Subcutaneous abdominal adipose tissue (tissue), 5 donors: ENCODE measurements at regions not wholly inside any gene's neighbourhood (a gene's known extent, or its start where the extent isn't known, plus 50 kb on each side); places are given as distances from the start of the nearest gene placed in this dataset.
"Not testable (repeated sequence)": the region's sequence is repeated elsewhere in the genome, so short reads cannot be mapped to it uniquely, and the experiment has no call there.

Source experiments
- H3K27ac ChIP-seq: one replicate; pipeline ENCODE4 v1.7.0; 2013; ENCODE audit warnings: low read depth, mild to moderate bottlenecking, inconsistent platforms, low read length, moderate library complexity
- H3K27me3 ChIP-seq, 5 donors: one replicate each; pipeline ENCODE4 v1.7.0; 2013; ENCODE audit warnings: low read length in 5 of 5, inconsistent platforms in 1 of 5; ENCODE audit not compliant: control insufficient read depth in 5 of 5, insufficient read depth in 4 of 5
- H3K36me3 ChIP-seq, 5 donors: one replicate each; pipeline ENCODE4 v1.7.0; 2013; ENCODE audit warnings: low read length in 5 of 5; ENCODE audit not compliant: control insufficient read depth in 5 of 5, insufficient read depth in 5 of 5
- H3K4me1 ChIP-seq, 5 donors: one replicate each; pipeline ENCODE4 v1.7.0; 2013; ENCODE audit warnings: low read length in 5 of 5, mild to moderate bottlenecking in 3 of 5, moderate library complexity in 1 of 5; ENCODE audit not compliant: control insufficient read depth in 5 of 5, insufficient read depth in 5 of 5
- H3K4me3 ChIP-seq, 5 donors: one replicate each; pipeline ENCODE4 v1.7.0; 2013; ENCODE audit warnings: low read length in 5 of 5, low read depth in 1 of 5
- H3K9ac ChIP-seq, 5 donors: one replicate each; pipeline ENCODE4 v1.7.0; 2013; ENCODE audit warnings: low read length in 5 of 5, mild to moderate bottlenecking in 4 of 5, moderate library complexity in 3 of 5
- H3K9me3 ChIP-seq, 5 donors: one replicate each; pipeline ENCODE4 v1.7.0; 2013; ENCODE audit warnings: low read length in 5 of 5; ENCODE audit not compliant: control insufficient read depth in 5 of 5
- donor health status: healthy.
- donor health status: healthy.
- donor health status: healthy.
- donor health status: healthy.
- donor health status: healthy.

DNA sequence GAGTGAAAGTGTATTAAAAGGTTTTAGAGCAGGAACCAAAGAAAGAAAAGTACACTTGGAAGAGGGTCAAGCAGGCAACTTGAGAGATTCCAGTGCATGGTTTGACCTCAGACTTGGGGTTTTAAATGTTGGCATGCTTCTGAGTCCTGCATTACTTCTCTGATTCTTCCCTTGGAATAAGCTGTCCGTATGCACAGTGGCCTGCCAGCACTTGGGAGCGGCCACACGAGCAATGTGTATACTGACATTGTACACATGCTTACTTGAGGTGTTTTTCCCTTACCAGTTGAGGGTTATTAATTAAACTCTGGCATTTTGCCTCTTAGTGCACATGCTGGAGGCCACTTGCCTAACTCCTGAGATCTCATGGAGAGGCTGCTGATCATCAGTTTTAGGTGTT lies 786.6 kb upstream of the RGS18 start:
- H3K27ac ChIP-seq, result no peak overlapping the region
- no peaks in the 10 kb centered on the region for H3K27me3 ChIP-seq
- H3K4me3 ChIP-seq, result no peak overlapping the region
- no peaks in the 10 kb centered on the region for H3K36me3 ChIP-seq
- H3K9me3 ChIP-seq, result peaks cover 0 to 12% (median 0%) of the 10 kb centered on the region in 5 donors
- no peaks in the 10 kb centered on the region for H3K4me1 ChIP-seq
- no peak overlapping the region for H3K9ac ChIP-seq

DNA sequence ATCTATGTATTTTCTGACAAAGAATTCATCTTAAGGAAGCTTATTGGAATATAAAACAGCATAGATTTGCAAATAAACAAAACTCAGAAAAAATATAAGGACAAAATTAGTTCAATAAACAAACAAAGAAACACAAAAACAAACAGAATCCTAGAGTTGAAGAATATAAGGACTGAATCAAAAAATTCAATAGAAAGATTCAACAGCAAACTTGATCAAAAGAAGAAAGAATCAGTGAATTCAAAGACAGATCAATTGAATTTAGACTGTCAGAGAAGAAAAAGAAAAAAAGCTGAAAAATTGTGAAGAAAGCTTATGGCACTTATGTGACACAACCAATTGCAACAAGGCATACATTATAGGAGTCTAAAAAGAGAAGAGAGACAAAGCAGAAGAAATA lies 770.0 kb upstream of the RGS18 start:
- Histone ChIP-seq H3K27ac (no peak overlapping the region), H3K9me3 (peaks cover 0 to 12% (median 0%) of the 10 kb centered on the region in 5 donors), H3K9ac (no peak overlapping the region), H3K4me3 (no peak overlapping the region), H3K27me3 (no peaks in the 10 kb centered on the region), H3K4me1 (no peaks in the 10 kb centered on the region), H3K36me3 (no peaks in the 10 kb centered on the region)

- Histone ChIP-seq H3K4me3 (no peak overlapping the region), H3K4me1 (no peaks in the 10 kb centered on the region), H3K9ac (no peak overlapping the region), H3K27me3 (no peaks in the 10 kb centered on the region), H3K27ac (no peak overlapping the region), H3K36me3 (no peaks in the 10 kb centered on the region), H3K9me3 (peaks cover 0 to 7% (median 6%) of the 10 kb centered on the region in 5 donors)
Measured at GRCh38 chr1:191396622-191397021, 761.6 kb upstream of the RGS18 start.

DNA sequence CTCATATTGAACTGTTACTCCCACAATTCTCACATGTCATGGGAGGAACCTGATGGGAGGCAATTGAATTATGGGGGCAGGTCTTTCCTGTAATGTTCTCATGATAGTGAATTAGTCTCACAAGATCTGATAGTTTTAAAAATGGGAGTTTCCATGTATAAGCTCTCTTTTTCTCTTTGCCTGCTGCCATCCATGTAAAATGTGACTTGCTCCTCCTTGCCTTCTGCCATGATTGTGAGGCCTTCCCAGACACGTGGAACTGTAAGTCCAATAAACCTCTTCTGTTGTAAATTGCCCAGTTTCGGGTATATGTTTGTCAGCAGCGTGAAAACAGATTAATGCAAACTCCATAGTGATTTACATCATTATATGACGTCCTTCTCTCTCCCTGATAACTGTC lies 759.7 kb upstream of the RGS18 start:
- H3K4me3 ChIP-seq, result no peak overlapping the region
- no peak overlapping the region for H3K27ac ChIP-seq
- H3K27me3 ChIP-seq, result no peaks in the 10 kb centered on the region
- no peak overlapping the region for H3K9ac ChIP-seq
- H3K4me1 ChIP-seq, result no peaks in the 10 kb centered on the region
- H3K36me3 ChIP-seq, result no peaks in the 10 kb centered on the region
- peaks cover 0 to 7% (median 6%) of the 10 kb centered on the region in 5 donors for H3K9me3 ChIP-seq

DNA sequence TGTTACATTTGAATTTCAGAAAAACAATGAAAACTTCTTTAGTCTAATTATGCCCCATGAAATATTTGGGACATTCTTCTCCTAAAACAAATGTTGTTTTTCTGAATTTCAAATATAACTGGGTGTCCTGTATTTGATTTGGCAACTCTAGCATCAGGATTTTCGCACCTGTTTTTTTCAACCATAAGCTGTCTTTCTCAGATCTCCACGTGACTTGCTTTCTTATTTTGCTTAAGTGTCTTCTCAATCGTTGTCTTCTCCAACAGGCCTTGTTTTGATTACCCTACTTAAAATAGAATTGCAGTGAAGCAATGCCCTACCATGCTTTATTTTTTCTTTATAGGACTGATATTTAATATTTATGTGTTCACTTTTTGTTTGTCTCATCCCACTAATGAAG lies 752.8 kb upstream of the RGS18 start:
- no peaks in the 10 kb centered on the region for H3K4me1 ChIP-seq
- H3K9ac ChIP-seq, result no peak overlapping the region
- H3K9me3 ChIP-seq, result no peaks in the 10 kb centered on the region
- no peaks in the 10 kb centered on the region for H3K27me3 ChIP-seq
- no peak overlapping the region for H3K27ac ChIP-seq
- H3K36me3 ChIP-seq, result no peaks in the 10 kb centered on the region
- H3K4me3 ChIP-seq, result no peak overlapping the region

DNA sequence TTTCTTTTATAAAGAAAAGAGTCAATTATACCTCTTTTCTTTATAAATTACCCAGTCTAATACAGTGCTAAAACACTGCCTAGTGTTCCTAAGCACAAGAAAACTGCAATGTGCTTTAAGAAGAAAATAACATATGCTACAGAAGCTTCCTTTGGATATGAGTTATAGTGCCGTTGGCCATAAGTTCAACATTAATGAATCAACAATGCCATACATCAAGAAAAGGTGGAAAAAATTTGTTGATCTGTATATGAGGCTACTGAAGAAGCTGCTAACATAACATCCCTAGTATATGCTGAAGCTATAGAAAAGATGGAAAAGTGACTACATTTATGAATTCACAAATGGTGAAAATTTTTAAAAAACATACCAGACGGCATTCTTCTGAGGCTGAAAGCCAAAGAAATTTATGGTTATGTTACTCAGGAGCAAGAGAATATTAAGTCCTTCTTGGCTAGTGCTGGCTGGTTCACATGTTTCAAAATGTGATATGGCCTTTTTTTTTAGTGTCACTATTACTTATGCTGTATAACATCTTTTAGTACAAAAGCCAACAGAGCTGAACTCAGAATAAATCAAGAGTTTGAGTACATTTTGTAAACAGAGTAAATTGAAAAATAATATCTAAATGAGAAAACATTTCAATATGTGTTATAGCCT lies 743.2 kb upstream of the RGS18 start:
- no peak overlapping the region for H3K27ac ChIP-seq
- no peaks in the 10 kb centered on the region for H3K36me3 ChIP-seq
- H3K9ac ChIP-seq, result no peak overlapping the region
- H3K4me1 ChIP-seq, result no peaks in the 10 kb centered on the region
- no peak overlapping the region for H3K4me3 ChIP-seq
- H3K9me3 ChIP-seq, result no peaks in the 10 kb centered on the region
- H3K27me3 ChIP-seq, result no peaks in the 10 kb centered on the region

- H3K4me1 ChIP-seq, result no peaks in the 10 kb centered on the region
- no peaks in the 10 kb centered on the region for H3K36me3 ChIP-seq
- no peaks in the 10 kb centered on the region for H3K9me3 ChIP-seq
- H3K9ac ChIP-seq, result no peak overlapping the region
- H3K4me3 ChIP-seq, result no peak overlapping the region
- H3K27ac ChIP-seq, result no peak overlapping the region
- no peaks in the 10 kb centered on the region for H3K27me3 ChIP-seq
Measured at GRCh38 chr1:191419842-191420241, 738.4 kb upstream of the RGS18 start.

DNA sequence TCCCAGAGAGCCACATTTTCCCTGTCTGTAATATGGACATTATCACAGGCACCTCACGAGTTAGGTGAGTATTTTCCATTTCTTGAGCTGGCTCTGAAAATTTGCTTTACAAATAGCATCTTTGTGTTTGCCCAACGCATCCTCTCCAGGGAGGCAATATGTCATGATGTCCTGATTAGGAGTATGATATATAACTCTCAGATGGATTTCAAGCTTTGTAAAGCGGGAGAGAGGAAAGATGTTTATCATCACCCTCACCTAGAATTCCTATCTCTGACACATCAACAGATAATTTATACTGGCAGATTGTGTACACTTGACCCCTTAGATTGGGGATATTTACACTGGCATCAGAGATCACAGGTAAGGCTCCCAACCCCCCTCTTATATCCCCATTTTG lies 730.7 kb upstream of the RGS18 start:
- Histone ChIP-seq H3K27me3 (no peaks in the 10 kb centered on the region), H3K27ac (no peak overlapping the region), H3K9ac (no peak overlapping the region), H3K36me3 (no peaks in the 10 kb centered on the region), H3K9me3 (no peaks in the 10 kb centered on the region), H3K4me1 (no peaks in the 10 kb centered on the region), H3K4me3 (no peak overlapping the region)

- Histone ChIP-seq H3K4me3 (no peak overlapping the region), H3K4me1 (no peaks in the 10 kb centered on the region), H3K9ac (no peak overlapping the region), H3K36me3 (no peaks in the 10 kb centered on the region), H3K27me3 (no peaks in the 10 kb centered on the region), H3K9me3 (peaks cover 0 to 7% (median 4%) of the 10 kb centered on the region in 5 donors), H3K27ac (no peak overlapping the region)
Measured at GRCh38 chr1:191432817-191433216, 725.4 kb upstream of the RGS18 start.

DNA sequence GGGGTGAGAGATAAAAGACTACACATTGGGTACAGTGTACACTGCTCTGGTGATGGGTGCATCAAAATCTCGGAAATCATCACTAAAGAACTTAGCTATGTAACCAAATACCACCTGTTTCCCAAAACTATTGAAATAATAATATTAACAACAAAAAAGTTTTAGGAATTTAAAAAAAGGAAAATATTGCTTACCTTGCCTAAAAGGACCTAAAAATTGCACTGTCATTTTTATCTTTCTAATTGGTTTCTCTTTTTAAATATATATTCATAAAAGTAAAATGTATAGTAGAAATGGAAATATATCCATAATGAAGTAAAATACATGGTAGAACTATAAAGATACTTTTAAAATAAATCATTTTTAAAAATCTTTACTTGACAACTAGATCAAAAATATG lies 719.3 kb upstream of the RGS18 start:
- Histone ChIP-seq H3K27me3 (no peaks in the 10 kb centered on the region), H3K9ac (no peak overlapping the region), H3K9me3 (peaks cover 0 to 7% (median 0%) of the 10 kb centered on the region in 5 donors), H3K4me3 (no peak overlapping the region), H3K27ac (no peak overlapping the region), H3K4me1 (no peaks in the 10 kb centered on the region), H3K36me3 (no peaks in the 10 kb centered on the region)

DNA sequence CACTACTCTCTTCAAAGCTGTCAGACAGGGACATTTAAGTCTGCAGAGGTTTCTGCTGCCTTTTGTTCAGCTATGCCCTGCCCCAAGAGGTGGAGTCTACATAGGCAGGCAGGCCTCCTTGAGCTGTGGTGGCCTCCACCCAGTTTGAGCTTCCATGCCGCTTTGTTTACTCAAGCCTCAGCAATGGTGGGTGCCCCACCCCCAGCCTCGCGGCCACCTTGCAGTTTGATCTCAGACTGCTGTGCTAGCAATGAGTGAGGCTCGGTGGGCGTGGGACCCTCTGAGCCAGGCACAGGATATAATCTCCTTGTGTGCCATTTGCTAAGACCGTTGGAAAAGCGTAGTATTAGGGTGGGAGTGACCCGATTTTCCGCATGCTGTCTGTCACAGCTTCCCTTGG lies 710.0 kb upstream of the RGS18 start:
- not testable (repeated sequence) for H3K27ac ChIP-seq, H3K27me3 ChIP-seq, H3K4me1 ChIP-seq, H3K9ac ChIP-seq, H3K4me3 ChIP-seq, H3K36me3 ChIP-seq, H3K9me3 ChIP-seq
